ENCODE measurements at regions not wholly inside any gene's neighbourhood (a gene's known extent, or its start where the extent isn't known, plus 50 kb on each side); places are given as distances from the start of the nearest gene placed in this dataset.
A peak's percentile ranks its signal among the peaks of the same experiment; 100 is the strongest.

GRCh38 chr20:48162621-48163020 lies 377.3 kb upstream of the SULF2 start:
- TF ChIP-seq TSHZ2 (CRISPR knock-in tag; IDR thresholded peaks at IDR 0.05) = no peak
- TF ChIP-seq GLIS3 (CRISPR knock-in tag; IDR thresholded peaks at IDR 0.05) = no peak
- no peak for TF ChIP-seq ISL1 (CRISPR knock-in tag; IDR thresholded peaks at IDR 0.05)
- no peak for TF ChIP-seq PPARA (CRISPR knock-in tag; IDR thresholded peaks at IDR 0.05; ENCODE audit: borderline replicate concordance)
- TF ChIP-seq TOX (CRISPR knock-in tag; IDR thresholded peaks at IDR 0.05; ENCODE audit: borderline replicate concordance) = no peak
- no peak for TF ChIP-seq CREB5 (CRISPR knock-in tag; IDR thresholded peaks at IDR 0.05; ENCODE audit: low read depth)
- no peak for TF ChIP-seq SNAI2 (CRISPR knock-in tag; IDR thresholded peaks at IDR 0.05)
- ATAC-seq = no peak

GRCh38 chr20:48159145-48160008 lies 374.1 kb upstream of the SULF2 start:
- ATAC-seq = no peak
- TF ChIP-seq TCF4 (CRISPR knock-in tag; IDR thresholded peaks at IDR 0.05; ENCODE audit: borderline replicate concordance) (0 out of 2 replicates have a peak, but pooled peaks have one; percentile 12), ZNF565 (CRISPR knock-in tag; conservative IDR thresholded peaks at IDR 0.05; ENCODE audit: low read depth) (no peak), BACH2 (CRISPR knock-in tag; IDR thresholded peaks at IDR 0.05; ENCODE audit: borderline replicate concordance) (no peak), CSRNP3 (CRISPR knock-in tag; IDR thresholded peaks at IDR 0.05) (no peak), TOX (CRISPR knock-in tag; IDR thresholded peaks at IDR 0.05; ENCODE audit: borderline replicate concordance) (no peak), ESRRG (CRISPR knock-in tag; IDR thresholded peaks at IDR 0.05) (no peak)

GRCh38 chr20:48158014-48158413 lies 372.7 kb upstream of the SULF2 start:
- no peak for ATAC-seq
- TF ChIP-seq ZNF565 (CRISPR knock-in tag; conservative IDR thresholded peaks at IDR 0.05; ENCODE audit: low read depth) (no peak), ZFP30 (CRISPR knock-in tag; IDR thresholded peaks at IDR 0.05) (no peak), POU6F1 (CRISPR knock-in tag; IDR thresholded peaks at IDR 0.05; ENCODE audit: borderline replicate concordance, low read depth) (no peak), ISL1 (CRISPR knock-in tag; IDR thresholded peaks at IDR 0.05) (no peak), CSDC2 (CRISPR knock-in tag; IDR thresholded peaks at IDR 0.05) (no peak), ZNF8 (CRISPR knock-in tag; IDR thresholded peaks at IDR 0.05) (no peak), ZFP3 (CRISPR knock-in tag; IDR thresholded peaks at IDR 0.05) (no peak), CSRNP3 (CRISPR knock-in tag; IDR thresholded peaks at IDR 0.05) (no peak), ZC3H10 (CRISPR knock-in tag; IDR thresholded peaks at IDR 0.05) (no peak), PATZ1 (CRISPR knock-in tag; IDR thresholded peaks at IDR 0.05; ENCODE audit: borderline replicate concordance) (no peak), RARB (CRISPR knock-in tag; IDR thresholded peaks at IDR 0.05) (no peak), ZNF70 (CRISPR knock-in tag; IDR thresholded peaks at IDR 0.05) (no peak), GLIS3 (CRISPR knock-in tag; IDR thresholded peaks at IDR 0.05) (no peak), SNAI2 (CRISPR knock-in tag; IDR thresholded peaks at IDR 0.05) (no peak), CREB5 (CRISPR knock-in tag; IDR thresholded peaks at IDR 0.05; ENCODE audit: low read depth) (no peak), TOX (CRISPR knock-in tag; IDR thresholded peaks at IDR 0.05; ENCODE audit: borderline replicate concordance) (no peak), BACH2 (CRISPR knock-in tag; IDR thresholded peaks at IDR 0.05; ENCODE audit: borderline replicate concordance) (no peak)

All from SK-N-SH treated with all-trans-retinoic acid at 6 μM for 48 hours (cell line).